Breast epithelium (tissue), 4 donors: ENCODE measurements at regions not wholly inside any gene's neighbourhood (a gene's known extent, or its start where the extent isn't known, plus 50 kb on each side); places are given as distances from the start of the nearest gene placed in this dataset.
"Not testable (repeated sequence)": the region's sequence is repeated elsewhere in the genome, so short reads cannot be mapped to it uniquely, and the experiment has no call there.

Experiments
- DNase-seq, 2 donors: peaks; one replicate each; pipeline ENCODE4 v3.0.0-alpha.2; 2019; ENCODE audit warnings: low spot score in 2 of 2
- H3K27ac ChIP-seq, 2 donors: fragments of 200-600 bp; sonication (generic) in 1 of 2; one replicate each; pipeline ENCODE4 v1.5.1; 2016 to 2019; ENCODE audit warnings: mild to moderate bottlenecking in 1 of 2
- H3K27me3 ChIP-seq, 2 donors: fragments of 200-600 bp; sonication (generic) in 1 of 2; one replicate each; pipeline versions ENCODE4 v1.5.1 to v1.6.0; 2017 to 2019; ENCODE audit warnings: control low read depth in 1 of 2, mild to moderate bottlenecking in 1 of 2
- H3K36me3 ChIP-seq: fragments of 200-600 bp; one replicate; pipeline ENCODE4 v1.5.1; 2019
- H3K4me1 ChIP-seq, 2 donors: fragments of 200-600 bp; sonication (generic); one replicate each; pipeline ENCODE4 v1.5.1; 2016 to 2019; ENCODE audit warnings: control low read depth in 1 of 2
- H3K4me3 ChIP-seq, 3 donors: fragments of 200-600 bp; sonication (generic); 1 replicate in 2 of 3; 2 replicates in 1 of 3; pipeline ENCODE4 v1.5.1; 2016 to 2019; ENCODE audit warnings: mild to moderate bottlenecking in 3 of 3, moderate library complexity in 2 of 3
- H3K9me3 ChIP-seq, 2 donors: fragments of 200-600 bp; sonication (generic) in 1 of 2; one replicate each; pipeline ENCODE4 v1.5.1; 2016 to 2019; ENCODE audit warnings: control low read depth in 1 of 2
- CTCF ChIP-seq, 3 donors: fragments of 450-650 bp; IDR thresholded peaks; one replicate each; pipeline ENCODE4 v1.5.1; 2016 to 2017; ENCODE audit warnings: antibody characterized with exemption in 3 of 3, mild to moderate bottlenecking in 3 of 3, moderate library complexity in 3 of 3
- POLR2A ChIP-seq: fragments of 450-650 bp; IDR thresholded peaks from one replicate; pipeline ENCODE4 v1.6.1; 2016; ENCODE audit warnings: antibody characterized with exemption, mild to moderate bottlenecking, moderate library complexity
- POLR2AphosphoS5 ChIP-seq, 3 donors: sonication (generic); formaldehyde crosslinking; IDR thresholded peaks; one replicate each; pipeline ENCODE4 v1.6.1; 2017; ENCODE audit warnings: antibody characterized with exemption in 3 of 3
- intact Hi-C: fragments of 100-400 bp; cut with DNase I; formaldehyde crosslinking; loops from one replicate; pipeline ENCODE4 v1.15.1; 2023; ENCODE audit warnings: low total_unique reads

- intact Hi-C loops, H3K36me3 ChIP-seq, H3K27ac ChIP-seq, H3K4me3 ChIP-seq, H3K4me1 ChIP-seq, DNase-seq, H3K27me3 ChIP-seq: not testable (repeated sequence)
- H3K9me3 ChIP-seq, result peaks cover 8 to 17% of the 10 kb centered on the region in 2 donors
Observed at GRCh38 chrX:149420566-149420965, 84.5 kb downstream of the IDS start.

GRCh38 chrX:149398027-149398426 is 107.1 kb downstream of the IDS start:
- H3K27me3 ChIP-seq, result no peaks in the 10 kb centered on the region
- no peak for DNase-seq
- no peaks in the 10 kb centered on the region for H3K4me1 ChIP-seq
- intact Hi-C loops, result no loop called here
- H3K36me3 ChIP-seq, result no peaks in the 10 kb centered on the region
- H3K27ac ChIP-seq, result no peak overlapping the region
- H3K4me3 ChIP-seq, result no peak overlapping the region
- peaks cover 0 to 7% of the 10 kb centered on the region in 2 donors for H3K9me3 ChIP-seq
- TF ChIP-seq POLR2A, result no peak
- no peak for TF ChIP-seq CTCF (IDR thresholded peaks at IDR 0.05)
- no peak for TF ChIP-seq POLR2AphosphoS5 (IDR thresholded peaks at IDR 0.05)

- no peak for DNase-seq
- Histone ChIP-seq H3K4me1 (no peaks in the 10 kb centered on the region), H3K36me3 (no peaks in the 10 kb centered on the region), H3K9me3 (peaks cover 0 to 7% of the 10 kb centered on the region in 2 donors), H3K4me3 (no peak overlapping the region), H3K27ac (no peak overlapping the region), H3K27me3 (no peaks in the 10 kb centered on the region)
- no peak for TF ChIP-seq POLR2AphosphoS5 (IDR thresholded peaks at IDR 0.05)
- TF ChIP-seq POLR2A, result no peak
- intact Hi-C loops, result no loop called here
Observed at GRCh38 chrX:149392921-149393320, 112.2 kb downstream of the IDS start.

GRCh38 chrX:149383852-149384251 is 121.3 kb downstream of the IDS start:
- intact Hi-C loops, result no loop called here
- Histone ChIP-seq H3K36me3 (no peaks in the 10 kb centered on the region), H3K27me3 (no peaks in the 10 kb centered on the region), H3K4me1 (no peaks in the 10 kb centered on the region), H3K4me3 (no peak overlapping the region), H3K9me3 (peaks cover 0 to 12% of the 10 kb centered on the region in 2 donors), H3K27ac (no peak overlapping the region)
- DNase-seq, result no peak
- TF ChIP-seq POLR2AphosphoS5 (IDR thresholded peaks at IDR 0.05) (no peak), POLR2A (no peak), CTCF (IDR thresholded peaks at IDR 0.05) (no peak)

GRCh38 chrX:149374751-149375150 is 130.4 kb downstream of the IDS start:
- intact Hi-C loops, result no loop called here
- no peak for DNase-seq
- no peak overlapping the region for H3K4me3 ChIP-seq
- H3K9me3 ChIP-seq, result no peaks in the 10 kb centered on the region
- H3K27me3 ChIP-seq, result no peaks in the 10 kb centered on the region
- H3K4me1 ChIP-seq, result no peaks in the 10 kb centered on the region
- no peaks in the 10 kb centered on the region for H3K36me3 ChIP-seq
- no peak for TF ChIP-seq POLR2A
- no peak for TF ChIP-seq POLR2AphosphoS5 (IDR thresholded peaks at IDR 0.05)
- TF ChIP-seq CTCF (IDR thresholded peaks at IDR 0.05), result no peak
- no peak overlapping the region for H3K27ac ChIP-seq

GRCh38 chrX:149372866-149373265 is 132.2 kb downstream of the IDS start:
- Histone ChIP-seq H3K4me3 (no peak overlapping the region), H3K27me3 (no peaks in the 10 kb centered on the region), H3K27ac (no peak overlapping the region), H3K9me3 (no peaks in the 10 kb centered on the region), H3K36me3 (no peaks in the 10 kb centered on the region), H3K4me1 (no peaks in the 10 kb centered on the region)
- intact Hi-C loops, result no loop called here
- TF ChIP-seq POLR2AphosphoS5 (IDR thresholded peaks at IDR 0.05), result no peak
- no peak for TF ChIP-seq POLR2A
- DNase-seq, result no peak

GRCh38 chrX:149371986-149372385 is 133.1 kb downstream of the IDS start:
- no peak for TF ChIP-seq CTCF (IDR thresholded peaks at IDR 0.05)
- no peak for TF ChIP-seq POLR2A
- no peak for TF ChIP-seq POLR2AphosphoS5 (IDR thresholded peaks at IDR 0.05)
- H3K9me3 ChIP-seq, result no peaks in the 10 kb centered on the region
- H3K4me3 ChIP-seq, result no peak overlapping the region
- intact Hi-C loops, result no loop called here
- no peak overlapping the region for H3K27ac ChIP-seq
- no peaks in the 10 kb centered on the region for H3K36me3 ChIP-seq
- no peak for DNase-seq
- no peaks in the 10 kb centered on the region for H3K4me1 ChIP-seq
- no peaks in the 10 kb centered on the region for H3K27me3 ChIP-seq
